HepG2 (cell line): ENCODE measurements at regions not wholly inside any gene's neighbourhood (a gene's known extent, or its start where the extent isn't known, plus 50 kb on each side); places are given as distances from the start of the nearest gene placed in this dataset.

Experiments used
- ATAC-seq: fragments of 200-7000 bp; cut with Tn5 transposase; 3 replicates; pipeline ENCODE4 v1.9.1; 2020; ENCODE audit warnings: mild to moderate bottlenecking, moderate library complexity
- BruUV-seq: library from RNA; stranded (reverse); fragments of 400-500 nt; replicated peaks from 2 replicates; lab custom pipeline; 2021; lab: Mats Ljungman, UMichigan
- CTCF ChIA-PET: fragments of 300-600 bp; formaldehyde crosslinking; extraction: SDS; loops from one replicate; lab custom pipeline; 2021; ENCODE audit warnings: low total read pairs, inconsistent platforms, low intra/inter-chr PET ratio; lab: Yijun Ruan, JAX
- POLR2A ChIA-PET: fragments of 350-600 bp; sonication (Branson Sonifier 250); formaldehyde crosslinking; loops from one replicate; lab custom pipeline; 2020; ENCODE audit warnings: antibody characterized with exemption, inconsistent platforms; lab: Yijun Ruan, JAX
- DNase-seq: peaks from one replicate; pipeline ENCODE4 v3.0.0-alpha.2; 2015; ENCODE audit warnings: low spot score
- FAIRE-seq: peaks from 3 replicates; lab custom pipeline; 2011; peaks lifted over from hg19 to GRCh38; lab: Jason Lieb, UNC
- H2AFZ ChIP-seq: one replicate; pipeline ENCODE4 v1.6.1; 2011; ENCODE audit warnings: low read length, inconsistent platforms
- H3K27ac ChIP-seq: fragments of 300-600 bp; 3 replicates; pipeline ENCODE4 v1.8.0; 2011; ENCODE audit warnings: mixed run types, mild to moderate bottlenecking, mixed read lengths, low read length, inconsistent platforms; ENCODE audit not compliant: insufficient read depth; ENCODE audit errors: extremely low read length
- H3K27me3 ChIP-seq, 2 experiments: fragments of 200-600 bp in 1 of 2; 2 replicates in 1 of 2; 3 replicates in 1 of 2; pipeline versions ENCODE4 v1.6.0 to v1.8.0; 2011; ENCODE audit warnings: low read length in 2 of 2, mild to moderate bottlenecking in 2 of 2, moderate library complexity in 2 of 2, inconsistent platforms in 1 of 2; ENCODE audit not compliant: insufficient read depth in 2 of 2, control insufficient read depth in 1 of 2
- H3K36me3 ChIP-seq, 2 experiments: fragments of 200-600 bp in 1 of 2; replicated peaks in 1 of 2; 2 replicates in 1 of 2; 3 replicates in 1 of 2; pipeline versions ENCODE4 v1.5.1 to v1.8.0; 2011; ENCODE audit warnings: low read length in 2 of 2, inconsistent platforms in 1 of 2; ENCODE audit not compliant: insufficient read depth in 2 of 2, control insufficient read depth in 1 of 2
- H3K4me1 ChIP-seq: 2 replicates; pipeline ENCODE4 v1.5.1; 2012; ENCODE audit warnings: low read length, inconsistent platforms; ENCODE audit not compliant: insufficient read depth
- H3K4me2 ChIP-seq: 2 replicates; pipeline ENCODE4 v1.6.0; 2011; ENCODE audit warnings: low read depth, low read length, inconsistent platforms
- H3K4me3 ChIP-seq, 3 experiments: fragments of 200-600 bp in 1 of 3; sonication (generic), shearing (Covaris generic) in 1 of 3; replicated peaks in 1 of 3; 2 replicates each; pipeline ENCODE4 v1.5.1; 2011 to 2016; ENCODE audit warnings: low read length in 3 of 3, inconsistent platforms in 2 of 3, low read depth in 2 of 3, mild to moderate bottlenecking in 2 of 3, control low read depth in 1 of 3, mixed read lengths in 1 of 3; ENCODE audit not compliant: insufficient read depth in 1 of 3
- H3K79me2 ChIP-seq: one replicate; pipeline ENCODE4 v1.6.1; 2011; ENCODE audit warnings: low read length, inconsistent platforms; ENCODE audit not compliant: insufficient read depth
- H3K9ac ChIP-seq: 2 replicates; pipeline ENCODE4 v1.6.0; 2011; ENCODE audit warnings: mild to moderate bottlenecking, low read depth, low read length, inconsistent platforms; ENCODE audit not compliant: insufficient read depth
- H3K9me3 ChIP-seq: 2 replicates; pipeline ENCODE4 v1.5.1; 2012; ENCODE audit warnings: mild to moderate bottlenecking, low read length
- H4K20me1 ChIP-seq: 2 replicates; pipeline ENCODE4 v1.6.0; 2011; ENCODE audit warnings: inconsistent platforms, mild to moderate bottlenecking, low read length, moderate library complexity; ENCODE audit not compliant: insufficient read depth
- CEBPG ChIP-seq: IDR thresholded peaks from 2 replicates; pipeline ENCODE4 v1.6.1; 2016
- DR1 ChIP-seq: sonication (generic); formaldehyde crosslinking; IDR thresholded peaks from 2 replicates; pipeline ENCODE4 v1.8.0; 2021; ENCODE audit warnings: mild to moderate bottlenecking, missing genetic modification reagents, inconsistent platforms
- JUNB ChIP-seq: sonication (generic); formaldehyde crosslinking; IDR thresholded peaks from 2 replicates; pipeline ENCODE4 v1.8.0; 2022; ENCODE audit warnings: missing genetic modification reagents, mild to moderate bottlenecking, borderline replicate concordance
- KAT2B ChIP-seq: fragments of 150-350 bp; IDR thresholded peaks from 2 replicates; pipeline ENCODE4 v1.6.1; 2014; ENCODE audit warnings: low read depth, low read length, borderline replicate concordance
- NFIB ChIP-seq: sonication (generic); formaldehyde crosslinking; IDR thresholded peaks from 2 replicates; pipeline ENCODE4 v1.9.0; 2021; ENCODE audit warnings: missing genetic modification reagents, mild to moderate bottlenecking, borderline replicate concordance
- RBFOX2 ChIP-seq: fragments of 200-400 bp; formaldehyde crosslinking; IDR thresholded peaks from 2 replicates; pipeline ENCODE4 v1.6.1; 2017; ENCODE audit warnings: low read depth, mild to moderate bottlenecking, low read length
- ZMYM3 ChIP-seq: sonication (generic); formaldehyde crosslinking; IDR thresholded peaks from 2 replicates; pipeline ENCODE4 v1.5.1; 2020; ENCODE audit warnings: mild to moderate bottlenecking, missing genetic modification reagents
- ZNF235 ChIP-seq: sonication (generic); formaldehyde crosslinking; IDR thresholded peaks from 2 replicates; pipeline ENCODE4 v1.8.1; 2023; ENCODE audit warnings: mild to moderate bottlenecking, missing genetic modification reagents, borderline replicate concordance
- ZNF468 ChIP-seq: sonication (generic); formaldehyde crosslinking; IDR thresholded peaks from 2 replicates; pipeline ENCODE4 v1.8.0; 2022; ENCODE audit warnings: mild to moderate bottlenecking, moderate library complexity, missing genetic modification reagents
- ZNF501 ChIP-seq: sonication (generic); formaldehyde crosslinking; IDR thresholded peaks from 2 replicates; pipeline ENCODE4 v1.5.1; 2020; ENCODE audit warnings: mild to moderate bottlenecking, moderate library complexity, missing genetic modification reagents
- ZNF883 ChIP-seq: sonication (generic); formaldehyde crosslinking; IDR thresholded peaks from 2 replicates; pipeline ENCODE4 v1.5.1; 2020; ENCODE audit warnings: mild to moderate bottlenecking, missing genetic modification reagents; ENCODE audit errors: not compliant biosample characterization
- WGBS: methylation state at CpG from one replicate; pipeline ENCODE4 v1.1.6; 2017; ENCODE audit warnings: low lambda C conversion rate; 5-methylcytosine and 5-hydroxymethylcytosine counted together
- in situ Hi-C: cut with HindIII; loops from 2 replicates; pipeline ENCODE4 v1.10.0; 2017; ENCODE audit warnings: low pct_unique_long_range_greater_than_20kb; ENCODE audit not compliant: extremely low pct_ligation_motif_present
- intact Hi-C: fragments of 100-400 bp; cut with micrococcal nuclease; formaldehyde crosslinking; loops from one replicate; pipeline ENCODE4 v1.10.0; 2022; ENCODE audit not compliant: unreplicated experiment

GRCh38 chr11:110918351-110918750, 206.1 kb upstream of the ARHGAP20 start:
- no peak for FAIRE-seq
- Histone ChIP-seq H3K4me1 (no peaks in the 10 kb centered on the region), H3K4me2 (no peak overlapping the region), H3K9ac (no peak overlapping the region), H3K9me3 (no peaks in the 10 kb centered on the region), H4K20me1 (no peaks in the 10 kb centered on the region), H3K79me2 (no peaks in the 10 kb centered on the region), H2AFZ (no peak overlapping the region), H3K4me3 (no peak overlapping the region), H3K36me3 (no peaks in the 10 kb centered on the region), H3K27ac (no peak overlapping the region), H3K27me3 (no peaks in the 10 kb centered on the region)
- ChIA-PET POLR2A (no interaction called here), CTCF (no interaction called here)
- no peak for TF ChIP-seq ZMYM3 (CRISPR knock-in tag)
- no peak for TF ChIP-seq DR1 (CRISPR knock-in tag)
- no peak for TF ChIP-seq ZNF883 (CRISPR knock-in tag)
- TF ChIP-seq ZNF501 (CRISPR knock-in tag): no peak
- TF ChIP-seq KAT2B: no peak
- TF ChIP-seq RBFOX2: no peak
- no peak for TF ChIP-seq CEBPG
- no peak for TF ChIP-seq JUNB (CRISPR knock-in tag)
- TF ChIP-seq ZNF235 (CRISPR knock-in tag): no peak
- TF ChIP-seq ZNF468 (CRISPR knock-in tag): no peak
- BruUV-seq: no TSS peak
- DNase-seq: no peak
- no peak for ATAC-seq
- WGBS: 0% methylated on average over 1 of the region's 1 CpG
- intact Hi-C loops: no loop called here
- in situ Hi-C loops: no loop called here

- no TSS peak for BruUV-seq
- in situ Hi-C loops (no loop called here), intact Hi-C loops (no loop called here)
- Histone ChIP-seq H3K27ac (no peak overlapping the region), H3K9me3 (no peaks in the 10 kb centered on the region), H3K79me2 (no peaks in the 10 kb centered on the region), H3K9ac (no peak overlapping the region), H3K4me3 (no peak overlapping the region), H3K27me3 (peaks cover 0 to 13% of the 10 kb centered on the region in 2 experiments; a peak in 2 of 5 replicates), H3K36me3 (no peaks in the 10 kb centered on the region), H2AFZ (no peak overlapping the region), H3K4me1 (no peaks in the 10 kb centered on the region), H3K4me2 (no peak overlapping the region), H4K20me1 (no peaks in the 10 kb centered on the region)
- ATAC-seq (no peak), DNase-seq (no peak), FAIRE-seq (no peak)
- WGBS: 0% methylated on average over 3 of the region's 3 CpGs
- ChIA-PET CTCF (no interaction called here), POLR2A (no interaction called here)
- no peak for TF ChIP-seq NFIB (CRISPR knock-in tag)
Observed at GRCh38 chr11:110912437-110912836, 200.2 kb upstream of the ARHGAP20 start.
